Activated CD8-positive, alpha-beta memory T cell treated with anti-CD3 and anti-CD28 coated beads for 36 hours (primary cell): ENCODE measurements at regions not wholly inside any gene's neighbourhood (a gene's known extent, or its start where the extent isn't known, plus 50 kb on each side); places are given as distances from the start of the nearest gene placed in this dataset.

Experiments used
- CTCF ChIA-PET: fragments of 350-600 bp; sonication (Branson Sonifier 250); formaldehyde crosslinking; loops from one replicate; lab custom pipeline; 2021; ENCODE audit warnings: antibody characterized with exemption; lab: Charles Lee
- POLR2A ChIA-PET: fragments of 350-600 bp; sonication (Branson Sonifier 250); formaldehyde crosslinking; loops from one replicate; lab custom pipeline; 2021; ENCODE audit warnings: antibody characterized with exemption; lab: Charles Lee

- CTCF ChIA-PET = no interaction called here
Measured at GRCh38 chr12:114790276-114790675, 106.3 kb upstream of the TBX3 start.

GRCh38 chr12:114789821-114790220, 105.8 kb upstream of the TBX3 start:
- ChIA-PET POLR2A (no interaction called here), CTCF (no interaction called here)

More at GRCh38 chr12:114790276-114790675, 106.3 kb upstream of the TBX3 start:
- POLR2A ChIA-PET = no interaction called here

- POLR2A ChIA-PET = no interaction called here
- CTCF ChIA-PET = no interaction called here
Measured at GRCh38 chr12:114789276-114789675, 105.3 kb upstream of the TBX3 start.

- ChIA-PET CTCF (interaction anchor here (0.7 kb wide), 1 partner anchor 14 kb away, joined by 3 read pairs; no protein-coding TSS in a partner anchor), POLR2A (no interaction called here)
Measured at GRCh38 chr12:114784526-114784925, 100.6 kb upstream of the TBX3 start.

- CTCF ChIA-PET = no interaction called here
- POLR2A ChIA-PET = no interaction called here
Measured at GRCh38 chr12:114783089-114783618, 99.2 kb upstream of the TBX3 start.

GRCh38 chr12:114780746-114781399, 96.9 kb upstream of the TBX3 start:
- CTCF ChIA-PET = no interaction called here
- POLR2A ChIA-PET = no interaction called here

- POLR2A ChIA-PET = no interaction called here
Measured at GRCh38 chr12:114779647-114780046, 95.7 kb upstream of the TBX3 start.

GRCh38 chr12:114779186-114779585, 95.2 kb upstream of the TBX3 start:
- CTCF ChIA-PET = no interaction called here
- POLR2A ChIA-PET = no interaction called here

More at GRCh38 chr12:114779647-114780046, 95.7 kb upstream of the TBX3 start:
- CTCF ChIA-PET = no interaction called here

- ChIA-PET CTCF (no interaction called here), POLR2A (no interaction called here)
Measured at GRCh38 chr12:114776731-114777442, 92.9 kb upstream of the TBX3 start.

GRCh38 chr12:114774699-114775098, 90.7 kb upstream of the TBX3 start:
- POLR2A ChIA-PET = no interaction called here
- CTCF ChIA-PET = no interaction called here

GRCh38 chr12:114774197-114774596, 90.2 kb upstream of the TBX3 start:
- ChIA-PET POLR2A (no interaction called here), CTCF (no interaction called here)

GRCh38 chr12:114770323-114770722, 86.3 kb upstream of the TBX3 start:
- ChIA-PET POLR2A (no interaction called here), CTCF (interaction anchor here (0.6 kb wide), 1 partner anchor 14 kb away, joined by 3 read pairs; no protein-coding TSS in a partner anchor)

- ChIA-PET CTCF (no interaction called here), POLR2A (no interaction called here)
Measured at GRCh38 chr12:114769634-114770033, 85.7 kb upstream of the TBX3 start.

- ChIA-PET CTCF (no interaction called here), POLR2A (no interaction called here)
Measured at GRCh38 chr12:114767906-114768722, 84.1 kb upstream of the TBX3 start.

GRCh38 chr12:114767084-114767760, 83.2 kb upstream of the TBX3 start:
- CTCF ChIA-PET = no interaction called here
- POLR2A ChIA-PET = no interaction called here

- CTCF ChIA-PET = no interaction called here
- POLR2A ChIA-PET = no interaction called here
Measured at GRCh38 chr12:114765960-114766691, 82.2 kb upstream of the TBX3 start.

- ChIA-PET CTCF (no interaction called here), POLR2A (no interaction called here)
Measured at GRCh38 chr12:114764510-114764909, 80.5 kb upstream of the TBX3 start.

- CTCF ChIA-PET = no interaction called here
- POLR2A ChIA-PET = no interaction called here
Measured at GRCh38 chr12:114762490-114763110, 78.6 kb upstream of the TBX3 start.
